CD14-positive monocyte (primary cell): ENCODE measurements at regions not wholly inside any gene's neighbourhood (a gene's known extent, or its start where the extent isn't known, plus 50 kb on each side); places are given as distances from the start of the nearest gene placed in this dataset.
A peak's percentile ranks its signal among the peaks of the same experiment; 100 is the strongest.

Source experiments
- DNase-seq, 3 donors: peaks; one replicate each; pipeline ENCODE4 v3.0.0-alpha.2; 2011 to 2022
- H2AFZ ChIP-seq: 2 replicates; pipeline ENCODE4 v1.6.0; 2012; ENCODE audit warnings: mild to moderate bottlenecking, low read depth, low read length, inconsistent platforms; ENCODE audit not compliant: insufficient read depth, poor library complexity, severe bottlenecking
- H3K27ac ChIP-seq, 2 donors: 1 replicate in 1 of 2; 2 replicates in 1 of 2; pipeline ENCODE4 v1.5.1; 2012 to 2013; ENCODE audit warnings: low read length in 2 of 2, control low read depth in 1 of 2, inconsistent platforms in 1 of 2, low read depth in 1 of 2, mild to moderate bottlenecking in 1 of 2
- H3K27me3 ChIP-seq, 2 donors: one replicate each; pipeline versions ENCODE4 v1.6.0 to v1.6.1; 2011 to 2013; ENCODE audit warnings: low read length in 2 of 2; ENCODE audit not compliant: control insufficient read depth in 2 of 2, insufficient read depth in 2 of 2
- H3K36me3 ChIP-seq, 2 donors: replicated peaks in 1 of 2; 1 replicate in 1 of 2; 2 replicates in 1 of 2; pipeline versions ENCODE4 v1.5.1 to v1.6.1; 2012 to 2013; ENCODE audit warnings: low read length in 2 of 2, control low read depth in 1 of 2, inconsistent platforms in 1 of 2, mild to moderate bottlenecking in 1 of 2; ENCODE audit not compliant: insufficient read depth in 2 of 2, control insufficient read depth in 1 of 2
- H3K4me1 ChIP-seq, 2 donors: 1 replicate in 1 of 2; 2 replicates in 1 of 2; pipeline versions ENCODE4 v1.5.1 to v1.6.1; 2012 to 2013; ENCODE audit warnings: low read length in 2 of 2, control low read depth in 1 of 2, inconsistent platforms in 1 of 2, mild to moderate bottlenecking in 1 of 2, moderate library complexity in 1 of 2; ENCODE audit not compliant: insufficient read depth in 2 of 2, control insufficient read depth in 1 of 2
- H3K4me2 ChIP-seq: replicated peaks from 2 replicates; pipeline ENCODE3; 2012; ENCODE audit warnings: low read length, moderate library complexity, mild to moderate bottlenecking; ENCODE audit not compliant: poor library complexity, severe bottlenecking; ENCODE audit errors: extremely low read depth
- H3K4me3 ChIP-seq, 3 experiments: fragments of 200-600 bp in 1 of 3; sonication (generic) in 1 of 3; replicated peaks in 1 of 3; 1 replicate in 2 of 3; 2 replicates in 1 of 3; pipeline ENCODE4 v1.5.1; 2011 to 2013; ENCODE audit warnings: low read length in 3 of 3, mild to moderate bottlenecking in 3 of 3, control low read depth in 2 of 3, low read depth in 2 of 3, inconsistent platforms in 1 of 3, moderate library complexity in 1 of 3
- H3K79me2 ChIP-seq: 2 replicates; pipeline ENCODE4 v1.6.0; 2012; ENCODE audit warnings: mild to moderate bottlenecking, control low read depth, inconsistent platforms, low read length, moderate library complexity; ENCODE audit not compliant: insufficient read depth
- H3K9ac ChIP-seq: 2 replicates; pipeline ENCODE4 v1.6.0; 2017; ENCODE audit warnings: low read length, mild to moderate bottlenecking; ENCODE audit not compliant: insufficient read depth, poor library complexity, severe bottlenecking
- H3K9me3 ChIP-seq, 2 donors: replicated peaks in 1 of 2; 1 replicate in 1 of 2; 2 replicates in 1 of 2; pipeline versions ENCODE4 v1.5.1 to v1.6.1; 2012 to 2013; ENCODE audit warnings: low read length in 2 of 2, control low read depth in 1 of 2; ENCODE audit not compliant: control insufficient read depth in 1 of 2, insufficient read depth in 1 of 2
- H4K20me1 ChIP-seq: 2 replicates; pipeline ENCODE4 v1.6.0; 2012; ENCODE audit warnings: mild to moderate bottlenecking, low read length, control low read depth, moderate library complexity; ENCODE audit not compliant: insufficient read depth
- H3K27ac Mint-ChIP-seq, 7 donors: one replicate each; pipeline ENCODE4 v1.8.0; 2020; ENCODE audit warnings: mild to moderate bottlenecking in 7 of 7, mixed read lengths in 7 of 7, moderate library complexity in 6 of 7, inconsistent platforms in 2 of 7
- H3K27me3 Mint-ChIP-seq, 3 donors: one replicate each; pipeline ENCODE4 v1.8.0; 2021 to 2022; ENCODE audit warnings: low read depth in 3 of 3, mild to moderate bottlenecking in 3 of 3, mixed read lengths in 3 of 3, moderate library complexity in 3 of 3, inconsistent platforms in 1 of 3
- H3K36me3 Mint-ChIP-seq, 2 donors: one replicate each; pipeline ENCODE4 v1.8.0; 2020; ENCODE audit warnings: mixed read lengths in 2 of 2, inconsistent platforms in 1 of 2, mild to moderate bottlenecking in 1 of 2
- H3K4me1 Mint-ChIP-seq: one replicate; pipeline ENCODE4 v1.8.0; 2020; ENCODE audit warnings: mild to moderate bottlenecking, mixed read lengths
- H3K4me3 Mint-ChIP-seq, 2 donors: one replicate each; pipeline ENCODE4 v1.8.0; 2020; ENCODE audit warnings: mild to moderate bottlenecking in 2 of 2, mixed read lengths in 2 of 2, moderate library complexity in 1 of 2
- H3K9me3 Mint-ChIP-seq, 7 donors: one replicate each; pipeline ENCODE4 v1.8.0; 2020 to 2022; ENCODE audit warnings: mixed read lengths in 7 of 7, mild to moderate bottlenecking in 6 of 7, moderate library complexity in 6 of 7, inconsistent platforms in 2 of 7
- WGBS: methylation state at CpG from one replicate; pipeline ENCODE4 v1.1.5; 2013; ENCODE audit warnings: missing lambda C conversion rate; ENCODE audit not compliant: insufficient coverage; 5-methylcytosine and 5-hydroxymethylcytosine counted together
- intact Hi-C, 2 donors: fragments of 100-400 bp; cut with micrococcal nuclease; formaldehyde crosslinking; loops; one replicate each; pipeline versions ENCODE4 v1.15.0 to v1.15.1; 2023
- TF ChIP-seq, protein P1 (sequence below): fragments of 200-600 bp; IDR thresholded peaks from one replicate; pipeline ENCODE4 v1.8.0; 2022; ENCODE audit warnings: antibody characterized with exemption, mild to moderate bottlenecking

DNA sequence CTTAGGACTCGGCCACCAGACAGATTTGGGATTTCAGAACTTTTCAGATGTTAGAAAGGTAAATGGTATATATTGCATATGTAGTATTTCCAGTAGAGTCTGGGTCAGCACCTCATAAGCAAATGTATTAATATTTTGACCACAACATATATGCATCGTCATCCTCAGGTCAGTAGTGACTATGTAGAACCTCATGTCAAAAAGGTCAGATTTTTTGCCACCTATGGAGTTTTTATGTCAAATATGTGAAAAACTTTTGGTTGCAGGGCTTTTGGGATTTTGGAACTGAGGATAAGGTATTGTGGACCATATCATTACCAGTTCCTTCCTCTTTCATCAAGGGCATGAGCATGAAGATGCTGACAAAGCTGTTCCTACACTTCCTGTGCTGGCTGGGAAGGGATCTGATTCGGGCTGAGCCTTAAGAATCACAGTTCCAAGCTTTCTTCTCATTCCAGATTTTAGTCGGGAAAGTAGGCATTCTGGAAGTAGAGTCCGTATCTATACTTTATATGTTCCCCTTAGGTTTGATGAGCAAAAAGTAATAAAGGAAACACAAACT, 183.0 kb upstream of the PGRMC2 start:
- Histone ChIP-seq H3K9ac (no peak overlapping the region), H2AFZ (no peak overlapping the region), H3K9me3 (no peaks in the 10 kb centered on the region), H3K36me3 (no peaks in the 10 kb centered on the region), H3K4me2 (no peak overlapping the region), H3K27me3 (no peaks in the 10 kb centered on the region), H4K20me1 (no peaks in the 10 kb centered on the region), H3K27ac (no peak overlapping the region), H3K79me2 (no peaks in the 10 kb centered on the region), H3K4me3 (no peak overlapping the region), H3K4me1 (no peaks in the 10 kb centered on the region)
- intact Hi-C loops, result no loop called here
- no CpG with 5 or more reads among the region's 5 CpGs for WGBS
- H3K4me1 Mint-ChIP-seq, result peaks cover 5% of the 10 kb centered on the region
- H3K36me3 Mint-ChIP-seq, result no peaks in the 10 kb centered on the region
- no peak for DNase-seq
- H3K4me3 Mint-ChIP-seq, result no peak overlapping the region
- H3K27me3 Mint-ChIP-seq, result peaks cover under 1 to 4% (median 1%) of the 10 kb centered on the region in 3 donors
- TF ChIP-seq, protein P1, sequence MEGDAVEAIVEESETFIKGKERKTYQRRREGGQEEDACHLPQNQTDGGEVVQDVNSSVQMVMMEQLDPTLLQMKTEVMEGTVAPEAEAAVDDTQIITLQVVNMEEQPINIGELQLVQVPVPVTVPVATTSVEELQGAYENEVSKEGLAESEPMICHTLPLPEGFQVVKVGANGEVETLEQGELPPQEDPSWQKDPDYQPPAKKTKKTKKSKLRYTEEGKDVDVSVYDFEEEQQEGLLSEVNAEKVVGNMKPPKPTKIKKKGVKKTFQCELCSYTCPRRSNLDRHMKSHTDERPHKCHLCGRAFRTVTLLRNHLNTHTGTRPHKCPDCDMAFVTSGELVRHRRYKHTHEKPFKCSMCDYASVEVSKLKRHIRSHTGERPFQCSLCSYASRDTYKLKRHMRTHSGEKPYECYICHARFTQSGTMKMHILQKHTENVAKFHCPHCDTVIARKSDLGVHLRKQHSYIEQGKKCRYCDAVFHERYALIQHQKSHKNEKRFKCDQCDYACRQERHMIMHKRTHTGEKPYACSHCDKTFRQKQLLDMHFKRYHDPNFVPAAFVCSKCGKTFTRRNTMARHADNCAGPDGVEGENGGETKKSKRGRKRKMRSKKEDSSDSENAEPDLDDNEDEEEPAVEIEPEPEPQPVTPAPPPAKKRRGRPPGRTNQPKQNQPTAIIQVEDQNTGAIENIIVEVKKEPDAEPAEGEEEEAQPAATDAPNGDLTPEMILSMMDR, result no peak
- H3K9me3 Mint-ChIP-seq, result peaks cover 0 to 4% (median 0%) of the 10 kb centered on the region in 7 donors
- H3K27ac Mint-ChIP-seq, result peak overlapping the region in 1 of 7 donors; percentile 19

DNA sequence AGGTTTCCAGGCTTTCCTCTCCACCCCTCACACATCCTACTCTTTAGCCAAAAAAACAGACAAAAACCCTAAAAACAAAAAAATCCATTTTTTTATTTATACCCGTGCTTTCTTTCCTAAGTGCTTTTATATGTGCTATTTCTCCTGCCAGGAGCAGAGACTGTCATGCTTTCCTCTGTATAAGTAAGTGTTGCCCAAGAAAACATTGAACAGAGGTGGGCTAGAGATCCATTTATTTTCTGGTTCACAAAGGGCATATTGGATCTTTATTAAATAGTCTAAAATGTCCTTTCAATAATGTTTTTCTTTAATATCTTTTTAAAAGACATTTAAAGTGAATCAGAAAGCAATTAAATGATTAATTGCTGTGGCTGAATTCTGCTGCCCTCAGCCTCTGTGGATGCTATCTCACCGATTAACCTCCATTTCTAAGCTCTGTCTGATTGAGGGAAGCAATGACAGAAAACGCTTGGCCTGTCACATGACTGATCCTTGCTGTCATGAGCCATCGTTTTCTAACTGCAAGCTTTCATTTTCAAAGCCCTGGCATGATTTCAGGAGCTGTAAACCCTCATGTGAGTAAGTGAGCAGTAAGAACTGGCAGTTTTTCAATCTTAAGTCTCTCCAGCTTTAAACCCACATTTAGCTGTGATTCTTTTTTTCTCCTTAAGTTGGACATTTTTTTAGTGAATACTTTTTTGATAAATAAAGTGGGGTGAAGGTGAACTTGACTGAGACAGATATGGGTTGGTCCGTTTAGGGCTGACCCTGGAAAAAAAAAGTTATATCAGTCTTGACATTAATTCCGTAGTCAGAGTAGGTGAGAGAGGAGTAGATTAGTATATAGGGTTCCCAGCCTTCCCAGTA, 180.7 kb upstream of the PGRMC2 start:
- H2AFZ ChIP-seq, result peak overlapping the region; percentile 39
- intact Hi-C loops, result no loop called here
- H3K27me3 Mint-ChIP-seq, result peaks cover 0 to 4% (median 0%) of the 10 kb centered on the region in 3 donors

More for the DNA sequence above, 180.7 kb upstream of the PGRMC2 start:
- Histone ChIP-seq H3K4me3 (no peak overlapping the region), H3K4me2 (no peak overlapping the region), H3K9me3 (no peaks in the 10 kb centered on the region), H3K79me2 (no peaks in the 10 kb centered on the region), H3K4me1 (no peaks in the 10 kb centered on the region), H3K27ac (no peak overlapping the region), H4K20me1 (no peaks in the 10 kb centered on the region), H3K27me3 (no peaks in the 10 kb centered on the region), H3K9ac (no peak overlapping the region), H3K36me3 (no peaks in the 10 kb centered on the region)
- 39% methylated on average over 3 of the region's 6 CpGs for WGBS
- H3K4me1 Mint-ChIP-seq, result peaks cover 5% of the 10 kb centered on the region
- peak; percentile 2 to 39 (median 9) for DNase-seq
- peaks cover 0 to 3% (median 0%) of the 10 kb centered on the region in 7 donors for H3K9me3 Mint-ChIP-seq
- TF ChIP-seq, protein P1, result no peak
- H3K27ac Mint-ChIP-seq, result peak overlapping the region in 1 of 7 donors; percentile 57
- H3K36me3 Mint-ChIP-seq, result no peaks in the 10 kb centered on the region
- no peak overlapping the region for H3K4me3 Mint-ChIP-seq
